ENCODE measurements at regions not wholly inside any gene's neighbourhood (a gene's known extent, or its start where the extent isn't known, plus 50 kb on each side); places are given as distances from the start of the nearest gene placed in this dataset.
"Not testable (repeated sequence)": the region's sequence is repeated elsewhere in the genome, so short reads cannot be mapped to it uniquely, and the experiment has no call there.

DNA sequence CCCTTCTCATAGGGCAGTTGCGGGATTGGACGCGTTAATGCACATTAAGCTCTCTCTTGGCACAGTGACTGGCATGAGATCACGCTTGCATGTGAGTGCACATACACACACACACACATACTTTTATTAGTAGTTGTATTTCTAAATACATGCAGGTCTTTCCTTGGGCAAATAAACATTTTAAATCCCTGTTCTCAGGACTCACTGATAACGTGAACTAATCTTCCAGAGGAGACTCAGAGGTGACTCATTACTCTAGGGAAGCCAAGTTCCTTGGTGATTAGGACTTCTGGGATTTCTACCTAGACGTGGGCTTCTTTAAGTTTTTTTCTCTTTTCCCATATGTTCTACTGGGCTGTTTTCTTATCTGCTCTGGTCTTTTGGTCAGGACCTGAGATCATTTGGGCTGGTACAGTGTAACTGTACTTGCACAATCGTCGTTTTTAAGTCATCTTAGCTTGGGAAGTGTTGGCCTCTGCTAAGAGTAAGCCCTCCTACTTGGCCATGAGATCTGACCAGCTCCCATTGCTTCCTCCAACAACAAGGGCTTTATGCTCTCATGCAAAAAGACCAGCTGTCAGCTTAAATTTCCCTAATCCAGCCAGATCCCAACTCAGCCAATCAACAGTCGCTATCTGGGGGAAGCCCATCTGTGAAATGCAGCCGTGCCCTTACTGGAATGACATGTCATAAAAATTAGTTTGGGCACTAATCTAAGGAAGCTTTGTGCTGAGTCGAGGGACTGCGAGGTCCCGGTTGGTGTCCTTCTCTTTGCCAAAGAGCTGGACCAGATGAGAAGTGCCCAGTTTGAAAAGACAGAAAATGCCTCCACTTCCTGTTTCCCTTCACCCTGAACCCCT is 176.4 kb upstream of the ANKRD55 start:
- DNase-seq: no peak

DNA sequence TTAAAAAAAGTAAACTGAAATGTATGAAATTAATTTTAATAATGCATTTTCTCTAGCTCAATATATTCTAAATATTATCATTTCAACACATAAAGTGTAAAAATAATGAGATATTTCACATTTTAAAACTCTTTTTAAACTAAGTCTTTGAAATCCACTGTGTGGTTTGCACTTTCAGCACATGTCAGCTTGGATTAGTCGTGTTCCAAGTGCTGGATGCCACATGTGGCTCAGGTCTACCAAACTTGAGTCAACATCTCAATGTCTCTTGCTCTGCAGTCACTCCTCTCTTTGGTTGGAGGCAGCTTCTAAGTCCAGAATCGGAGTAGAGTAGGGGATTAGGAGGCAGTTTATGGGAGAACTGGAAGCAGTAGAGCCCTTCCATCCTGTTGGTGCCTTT is 173.7 kb upstream of the ANKRD55 start:
- DNase-seq: no peak

DNA sequence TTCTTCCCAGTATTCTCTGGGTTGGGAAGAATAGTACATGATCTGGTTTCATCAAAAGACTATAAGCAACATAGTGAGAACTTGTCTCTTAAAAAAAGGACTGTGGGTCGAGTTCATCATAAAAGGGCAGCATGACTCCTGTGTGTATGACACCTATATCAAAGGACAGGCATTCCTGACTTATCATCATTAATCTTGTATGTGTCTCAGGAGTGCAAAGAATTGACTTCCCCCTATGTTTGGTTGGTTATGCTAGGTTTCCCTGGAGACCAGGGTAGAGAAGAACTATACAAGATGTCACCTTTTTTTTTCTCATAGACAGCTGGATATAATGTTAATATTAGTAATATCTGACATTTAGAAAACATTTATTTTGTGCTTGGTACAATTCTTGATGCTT is 173.1 kb upstream of the ANKRD55 start:
- DNase-seq: no peak

DNA sequence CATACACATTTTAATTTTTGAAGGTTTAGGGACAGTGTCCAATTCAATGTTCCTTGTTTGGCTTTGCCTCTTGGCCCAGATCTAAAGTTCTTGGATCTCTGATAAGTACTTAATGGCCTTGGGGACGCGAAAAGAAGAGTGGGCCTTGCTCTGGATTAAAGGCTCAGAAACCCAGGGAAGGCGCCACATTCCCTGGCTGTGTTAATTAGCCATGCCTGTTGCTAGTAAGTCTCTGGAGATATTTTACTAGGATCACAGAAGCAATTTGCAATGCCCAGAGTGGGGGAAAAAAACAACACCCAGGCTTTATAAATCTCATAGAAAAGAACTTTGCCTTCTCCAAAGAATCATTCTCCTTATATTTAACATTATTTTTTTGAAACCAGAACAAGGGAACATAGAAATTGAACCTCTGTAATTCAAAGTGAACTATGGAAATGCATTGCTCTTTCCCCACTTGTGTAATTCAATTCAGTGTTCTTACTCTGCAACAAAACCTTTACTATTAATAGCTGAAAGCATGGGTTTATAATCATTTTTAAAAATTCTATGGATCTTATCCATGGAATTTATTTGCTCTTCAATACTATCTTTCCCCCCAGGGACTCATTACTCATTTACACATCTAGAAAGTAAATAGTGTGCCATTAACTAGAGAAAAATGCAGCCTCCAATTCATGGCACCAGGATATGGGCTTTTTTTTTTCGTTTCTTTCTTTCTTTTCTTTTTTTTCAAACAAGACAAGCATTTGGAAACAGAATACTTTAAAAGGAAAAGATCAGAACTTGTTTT is 172.2 kb upstream of the ANKRD55 start:
- DNase-seq: no peak

DNA sequence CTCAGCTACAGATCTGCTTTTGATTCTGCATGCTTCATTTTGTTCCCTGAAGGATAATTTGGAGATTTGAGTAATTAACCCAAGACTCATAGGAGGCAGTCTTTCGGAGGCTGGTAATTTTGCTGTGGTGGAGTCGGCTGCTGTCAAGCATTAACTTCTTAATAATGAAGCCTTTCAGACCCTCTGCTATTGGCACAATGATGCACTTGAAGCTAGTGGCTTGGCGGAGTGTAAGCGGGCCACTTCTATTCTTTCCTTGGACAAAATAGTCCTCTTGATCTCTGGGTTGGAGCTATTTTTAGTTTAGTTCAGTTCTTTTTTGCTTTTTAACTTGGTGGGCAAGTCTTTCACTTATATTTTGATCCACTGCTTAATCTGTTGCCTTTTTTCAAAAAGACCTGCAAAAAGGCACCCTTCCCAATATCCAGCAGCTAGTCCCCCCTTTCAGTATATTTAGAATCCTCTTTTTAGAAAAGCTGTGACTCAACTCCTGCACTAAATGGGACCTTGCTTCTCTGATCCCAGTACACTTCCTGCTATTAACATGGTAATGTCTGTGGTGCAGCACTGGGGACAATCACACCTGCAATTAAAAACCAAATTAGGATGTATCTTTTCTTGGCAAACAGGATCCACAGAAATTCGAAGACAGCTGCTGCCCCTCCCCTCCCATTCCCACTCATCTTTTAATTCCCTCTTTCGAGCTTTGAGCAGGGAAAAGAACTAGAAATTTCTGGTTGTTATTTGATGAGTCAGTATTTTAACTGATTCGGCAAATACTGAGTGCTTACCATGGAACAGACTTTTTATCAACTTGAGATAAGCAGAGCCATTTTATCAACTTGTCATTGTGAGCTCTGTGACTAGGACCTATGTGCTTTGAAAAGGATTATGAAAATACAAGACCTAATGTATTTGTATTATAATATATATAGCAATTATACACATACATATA is 169.4 kb upstream of the ANKRD55 start:
- no peak for DNase-seq

DNA sequence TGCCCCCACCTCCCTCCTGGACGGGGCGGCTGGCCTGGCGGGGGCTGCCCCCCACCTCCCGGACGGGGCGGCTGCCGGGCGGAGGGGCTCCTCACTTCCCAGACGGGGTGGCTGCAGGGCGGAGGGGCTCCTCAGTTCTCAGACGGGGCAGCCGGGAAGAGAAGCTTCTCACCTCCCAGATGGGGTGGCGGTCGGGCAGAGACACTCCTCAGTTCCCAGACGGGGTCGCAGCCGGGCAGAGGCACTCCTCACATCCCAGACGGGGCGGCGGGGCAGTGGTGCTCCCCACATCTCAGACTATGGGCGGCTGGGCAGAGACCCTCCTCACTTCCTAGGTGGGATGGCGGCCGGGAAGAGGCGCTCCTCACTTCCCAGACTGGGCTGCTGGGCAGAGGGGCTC is 164.7 kb upstream of the ANKRD55 start:
- DNase-seq: not testable (repeated sequence)

DNA sequence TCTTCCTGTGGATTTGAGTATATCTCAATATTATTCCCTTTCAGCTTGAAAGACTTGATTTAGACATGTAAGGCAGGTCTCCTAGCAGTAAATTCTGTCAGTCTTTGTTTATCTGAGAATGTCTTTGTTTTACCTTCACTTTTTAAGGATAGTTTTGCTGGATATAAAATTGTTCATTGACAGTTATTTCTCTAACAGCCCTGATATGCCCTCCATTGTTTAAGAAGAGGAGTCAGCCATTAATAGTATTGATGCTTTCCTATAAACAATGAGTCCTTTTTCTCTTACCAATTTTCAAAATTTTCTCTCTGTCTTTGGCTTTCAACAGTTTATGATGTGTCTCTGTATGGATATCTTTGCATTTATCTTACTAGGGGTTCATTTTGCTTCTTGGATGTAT is 163.5 kb upstream of the ANKRD55 start:
- no peak for DNase-seq

DNA sequence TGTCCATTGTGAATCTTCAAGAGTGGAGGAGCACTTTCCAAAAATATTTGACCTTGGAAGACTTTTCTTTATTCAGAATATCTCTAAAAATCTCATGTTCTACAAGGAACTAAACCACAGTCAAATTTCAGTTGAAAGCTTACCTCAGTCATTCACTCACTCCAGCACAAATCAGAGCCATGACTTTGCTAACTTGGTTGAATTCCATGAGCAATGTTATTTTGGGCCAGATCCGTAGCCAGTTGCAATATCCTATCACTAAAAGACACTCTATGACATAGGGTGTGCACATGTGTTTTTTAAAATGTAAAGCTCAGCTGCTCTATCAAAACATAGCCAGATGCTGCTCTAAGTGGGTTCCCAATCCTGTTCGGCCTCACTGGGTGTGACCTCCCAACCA is 156.1 kb upstream of the ANKRD55 start:
- DNase-seq: no peak

DNA sequence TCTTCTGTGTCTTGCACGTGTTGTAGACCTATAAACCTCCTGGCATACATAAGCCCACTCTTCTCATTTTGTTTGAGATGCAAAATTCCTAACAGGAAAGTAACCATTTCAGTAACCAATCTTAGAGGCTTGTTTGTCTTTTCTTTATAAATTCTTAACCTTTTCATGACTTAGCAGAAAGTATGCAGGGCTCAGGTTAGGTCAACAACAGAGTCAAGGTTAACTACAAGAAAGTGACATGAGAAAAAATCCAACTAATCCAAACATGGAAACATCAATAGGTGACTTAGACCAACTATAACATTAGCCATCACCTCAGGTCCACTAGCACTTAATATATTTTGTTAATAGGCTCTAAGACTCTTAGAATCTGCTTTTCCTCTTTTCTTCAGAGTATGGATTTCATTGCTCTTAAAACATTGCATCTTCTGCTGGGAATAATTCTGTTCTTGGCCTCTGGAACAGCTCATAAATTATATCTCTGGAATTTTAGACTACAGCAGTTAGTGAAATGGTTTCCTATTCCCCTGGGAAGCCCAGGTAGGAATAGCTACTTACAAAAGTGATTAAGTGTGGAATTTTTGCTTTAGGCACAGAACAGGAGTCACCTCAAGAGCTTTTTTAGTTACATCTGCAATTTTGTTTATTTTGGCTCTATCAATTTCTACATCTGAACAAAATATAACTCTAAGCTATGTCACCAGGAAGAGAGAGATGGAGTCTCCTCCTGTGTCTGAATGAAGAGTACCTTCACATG is 155.3 kb upstream of the ANKRD55 start:
- DNase-seq: no peak

DNA sequence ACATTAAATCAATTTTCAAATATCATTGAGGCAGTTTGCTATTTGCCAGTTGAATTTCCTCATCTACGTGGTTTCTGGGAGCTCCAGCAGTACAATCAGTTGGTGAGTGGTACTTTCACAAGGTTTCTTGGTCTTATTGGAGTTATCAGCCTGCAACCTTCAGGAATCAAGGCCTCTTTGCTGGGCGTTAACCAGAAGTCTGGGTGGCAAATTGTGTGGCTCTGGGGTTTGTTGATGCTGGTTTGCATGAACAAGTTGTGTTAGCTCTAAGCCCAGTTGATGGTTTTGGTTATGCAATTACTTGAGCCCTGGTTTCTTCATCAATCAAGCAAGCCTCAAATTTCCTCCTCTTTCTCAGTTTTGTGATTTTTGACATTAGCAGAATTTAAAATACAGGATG is 152.9 kb upstream of the ANKRD55 start:
- DNase-seq: no peak

DNA sequence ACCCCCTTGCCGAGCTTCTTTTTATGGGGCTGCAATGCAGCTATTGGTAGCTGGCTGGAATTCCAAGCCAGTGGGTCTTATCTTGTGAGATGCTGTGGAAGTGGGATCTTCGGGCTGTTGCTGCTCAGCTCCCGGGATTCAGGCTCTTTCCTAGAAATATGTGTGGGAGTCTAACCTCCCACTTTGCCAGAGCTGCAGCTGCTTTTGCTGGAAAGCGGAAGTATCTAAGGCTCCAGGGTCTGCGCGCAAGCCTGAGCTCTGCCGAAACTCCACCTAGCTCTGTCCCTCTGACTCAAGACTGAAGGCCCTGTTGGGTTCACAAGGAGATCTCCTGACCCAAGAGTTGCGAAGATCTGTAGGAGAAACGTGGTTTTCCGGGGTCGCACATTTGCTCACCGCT is 151.1 kb upstream of the ANKRD55 start:
- DNase-seq: no peak

DNA sequence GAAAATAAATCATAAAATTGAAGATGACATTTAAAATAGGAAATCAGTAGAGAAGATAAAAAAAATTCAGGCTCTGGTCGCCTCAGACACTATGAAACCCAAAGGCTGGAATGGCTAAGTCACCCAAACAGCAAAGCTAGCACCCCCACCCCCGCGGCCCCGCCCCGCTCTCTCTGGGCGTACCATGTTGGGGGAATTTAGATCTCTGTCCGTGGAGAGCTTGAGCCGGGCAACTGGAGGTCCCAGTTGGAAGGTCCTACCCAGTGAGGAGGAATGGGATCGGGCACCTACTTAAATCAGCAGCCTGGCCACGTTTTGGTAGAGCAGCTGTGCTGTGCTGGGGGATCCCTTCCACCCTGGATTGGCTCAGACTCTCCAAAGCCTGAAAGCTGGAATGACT is 150.6 kb upstream of the ANKRD55 start:
- no peak for DNase-seq

DNA sequence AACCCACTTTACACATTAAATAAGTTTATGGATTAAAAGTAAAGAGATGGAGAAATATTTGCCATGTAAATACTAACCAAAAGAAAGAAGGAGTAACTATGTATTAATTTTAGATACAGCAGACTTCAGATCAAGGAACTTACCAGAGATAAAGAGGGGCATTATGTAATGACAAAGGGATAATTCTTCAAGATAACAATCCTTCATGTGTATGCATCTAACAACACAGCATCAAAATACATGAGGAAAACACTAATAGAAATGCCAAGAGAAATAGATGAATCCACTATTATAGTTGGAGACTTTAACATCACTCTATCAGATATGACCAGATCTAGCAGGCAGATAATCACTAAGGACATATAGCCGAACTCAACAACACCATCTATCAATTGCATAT is 149.8 kb upstream of the ANKRD55 start:
- DNase-seq: no peak

DNA sequence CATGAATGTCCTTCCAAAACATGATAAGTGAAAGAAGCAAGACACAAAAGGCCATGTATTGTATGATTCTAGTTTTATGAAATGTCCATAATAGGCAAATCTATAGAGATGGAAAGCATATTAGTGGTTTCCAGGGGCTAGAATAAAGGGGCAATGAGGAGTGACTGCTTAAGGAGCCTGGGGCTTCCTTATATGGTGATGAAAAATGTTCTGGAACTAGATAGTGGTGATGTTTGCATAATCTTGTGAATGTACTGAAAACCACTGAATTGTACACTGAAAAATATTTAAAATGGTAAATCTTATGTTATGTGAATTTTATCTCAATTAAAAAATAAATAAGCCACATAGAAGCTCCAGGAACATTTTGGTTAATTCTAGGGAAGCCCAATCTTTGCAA is 144.4 kb upstream of the ANKRD55 start:
- no peak for DNase-seq

DNA sequence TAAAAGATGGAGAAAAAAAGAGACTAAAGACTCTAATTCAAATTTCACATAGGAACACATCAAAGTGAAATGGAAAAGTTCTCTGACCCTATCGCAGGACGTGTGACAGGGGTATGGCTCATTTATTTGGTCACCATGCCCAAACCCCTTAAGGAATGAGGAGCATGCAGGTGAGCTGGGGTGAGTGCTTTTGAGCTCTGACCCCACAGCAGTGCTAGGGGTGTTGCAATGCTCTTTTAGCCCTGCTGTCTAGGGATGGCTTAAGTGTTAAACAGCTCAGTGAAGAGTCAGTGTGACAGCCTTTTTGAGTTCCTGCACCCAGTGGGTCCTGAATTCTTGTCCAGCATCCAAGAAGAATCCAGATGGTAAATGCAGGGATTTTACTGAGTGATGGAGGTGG is 143.0 kb upstream of the ANKRD55 start:
- DNase-seq: no peak

DNA sequence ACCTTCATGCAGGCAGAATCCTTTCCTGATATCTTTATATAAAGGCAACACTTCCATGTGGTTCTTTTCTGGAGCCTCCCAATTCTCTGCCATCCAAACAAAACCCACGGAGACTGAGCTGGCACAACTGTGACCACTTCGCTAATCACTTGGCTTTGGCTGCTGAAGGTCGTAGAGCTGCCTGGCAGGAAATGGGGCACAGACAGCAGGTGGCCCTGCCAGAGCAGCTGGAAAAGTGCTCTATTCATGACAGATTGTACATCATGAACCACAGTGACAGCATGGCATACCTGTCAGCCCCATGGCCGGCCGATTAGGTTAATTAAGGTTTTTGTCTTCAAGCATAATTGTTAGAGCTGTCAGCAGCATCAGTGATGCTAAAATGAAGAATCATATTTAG is 141.9 kb upstream of the ANKRD55 start:
- peak; percentile 17 for DNase-seq

DNA sequence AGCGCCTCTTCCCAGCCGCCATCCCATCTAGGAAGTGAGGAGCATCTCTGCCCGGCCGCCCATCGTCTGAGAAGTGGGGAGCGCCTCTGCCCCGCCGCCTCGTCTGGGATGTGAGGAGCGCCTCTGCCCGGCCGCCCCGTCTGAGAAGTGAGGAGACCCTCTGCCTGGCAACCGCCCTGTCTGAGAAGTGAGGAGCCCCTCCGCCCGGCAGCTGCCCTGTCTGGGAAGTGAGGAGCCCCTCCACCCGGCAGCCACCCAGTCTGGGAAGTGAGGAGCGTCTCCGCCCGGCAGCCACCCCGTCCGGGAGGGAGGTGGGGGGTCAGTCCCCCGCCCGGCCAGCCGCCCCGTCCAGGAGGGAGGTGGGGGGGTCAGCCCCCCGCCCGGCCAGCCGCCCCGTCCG is 139.4 kb upstream of the ANKRD55 start:
- DNase-seq: not testable (repeated sequence)

DNA sequence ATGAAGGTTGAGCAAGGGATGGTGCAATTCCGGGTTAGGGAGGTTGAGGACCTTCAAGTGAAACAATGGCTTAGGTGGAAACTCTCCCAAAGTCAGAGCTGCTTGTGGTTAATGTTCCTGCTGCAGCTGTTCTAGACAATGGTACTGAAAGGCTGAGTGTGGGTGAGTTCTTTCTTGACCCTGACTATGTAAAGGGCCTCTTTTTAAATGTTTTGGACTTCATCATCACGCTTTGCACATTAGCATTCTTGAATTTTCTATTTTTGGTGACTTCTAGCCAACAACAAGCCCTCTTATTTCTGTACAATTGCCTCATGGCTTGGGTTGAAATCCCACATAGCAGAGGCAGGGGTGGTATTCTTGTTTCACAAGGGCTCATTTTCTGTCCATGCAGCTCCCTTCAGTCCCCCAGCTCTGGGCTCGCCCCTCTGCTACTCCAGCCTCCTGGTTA is 136.3 kb upstream of the ANKRD55 start:
- DNase-seq: no peak

DNA sequence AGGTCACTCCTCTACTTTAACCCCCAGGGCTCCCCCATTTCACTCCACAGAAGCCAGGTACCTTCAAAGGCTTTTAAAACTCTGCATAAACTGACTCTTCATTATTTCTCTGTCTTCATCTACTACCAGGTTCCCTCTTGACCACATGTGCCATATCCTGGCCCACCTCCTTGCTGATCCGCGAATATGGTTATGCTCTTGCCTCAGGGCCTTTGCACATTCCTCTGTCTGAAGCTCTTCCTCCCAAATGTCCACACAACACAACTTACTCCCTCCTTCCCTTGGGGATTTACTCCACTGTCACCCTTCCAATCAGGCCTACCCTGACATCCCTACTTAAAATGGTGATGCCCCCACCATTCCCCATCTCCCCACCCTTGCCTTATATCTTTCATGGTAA is 134.6 kb upstream of the ANKRD55 start:
- no peak for DNase-seq

DNA sequence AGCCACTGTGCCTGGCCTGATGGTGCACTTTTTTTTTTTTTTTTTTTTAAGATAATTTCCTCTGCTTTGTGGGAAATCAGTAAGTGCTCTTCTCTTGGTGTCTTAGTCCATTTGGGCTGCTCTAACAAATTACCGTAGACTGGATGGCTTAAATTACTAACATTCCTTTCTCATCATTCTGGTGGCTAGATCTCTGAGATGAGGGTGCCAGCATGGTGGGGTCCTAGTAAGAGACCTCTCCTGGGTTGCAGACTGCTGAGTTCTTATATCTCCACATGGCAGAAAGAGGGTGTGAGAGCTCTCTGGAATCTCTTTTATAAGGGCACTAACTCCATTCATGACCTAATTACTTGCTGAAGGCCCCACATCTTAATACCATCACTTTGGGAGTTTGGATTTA is 133.9 kb upstream of the ANKRD55 start:
- no peak for DNase-seq

DNA sequence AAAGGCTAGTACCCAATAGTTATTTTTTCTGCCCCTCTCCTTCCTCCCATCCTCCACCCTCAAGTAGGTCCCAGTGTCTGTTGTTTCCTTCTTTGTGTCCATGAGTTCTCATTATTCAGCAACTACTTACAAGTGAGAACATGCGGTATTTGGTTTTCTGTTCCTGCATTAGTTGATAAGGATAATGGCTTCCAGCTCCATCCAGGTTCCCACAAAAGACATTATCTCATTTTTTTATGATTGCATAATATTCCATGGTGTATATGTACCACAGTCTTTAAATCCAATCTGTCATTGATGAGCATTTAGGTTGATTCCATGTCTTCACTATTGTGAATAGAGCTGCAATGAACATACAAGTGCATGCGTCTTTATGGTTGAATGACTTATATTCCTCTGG is 128.3 kb upstream of the ANKRD55 start:
- DNase-seq: no peak

DNA sequence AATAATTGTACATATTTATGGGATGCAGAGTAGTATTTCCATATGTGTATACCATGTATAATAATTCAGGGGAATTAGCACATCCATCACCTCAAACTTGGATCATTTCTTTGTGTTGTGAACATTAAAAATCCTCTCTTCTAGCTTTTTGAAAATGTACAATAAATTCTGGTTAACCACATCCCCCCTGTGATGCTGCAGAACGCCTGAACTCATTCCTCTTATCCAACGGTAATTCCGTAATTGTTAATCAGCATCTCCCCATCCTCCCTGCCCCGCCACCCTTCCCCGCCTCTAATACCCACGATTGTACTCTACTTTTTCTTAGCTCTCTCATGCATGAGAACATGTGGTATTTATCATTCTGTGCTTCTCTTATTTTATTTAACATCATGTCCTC is 127.7 kb upstream of the ANKRD55 start:
- DNase-seq: no peak
